Stomach smooth muscle (tissue), 2 donors: ENCODE measurements at regions not wholly inside any gene's neighbourhood (a gene's known extent, or its start where the extent isn't known, plus 50 kb on each side); places are given as distances from the start of the nearest gene placed in this dataset.
"Not testable (repeated sequence)": the region's sequence is repeated elsewhere in the genome, so short reads cannot be mapped to it uniquely, and the experiment has no call there.

Experiments
- H3K27ac ChIP-seq: one replicate; pipeline ENCODE4 v1.7.0; 2013; ENCODE audit warnings: mild to moderate bottlenecking, low read length, inconsistent platforms
- H3K27me3 ChIP-seq, 2 donors: one replicate each; pipeline ENCODE4 v1.7.0; 2013; ENCODE audit warnings: low read length in 2 of 2; ENCODE audit not compliant: insufficient read depth in 2 of 2, control insufficient read depth in 1 of 2
- H3K36me3 ChIP-seq, 2 donors: one replicate each; pipeline ENCODE4 v1.7.0; 2013; ENCODE audit warnings: low read length in 2 of 2; ENCODE audit not compliant: control insufficient read depth in 2 of 2, insufficient read depth in 2 of 2
- H3K4me1 ChIP-seq: one replicate; pipeline ENCODE4 v1.7.0; 2013; ENCODE audit warnings: low read length; ENCODE audit not compliant: control insufficient read depth, insufficient read depth
- H3K4me3 ChIP-seq, 2 donors: one replicate each; pipeline ENCODE4 v1.7.0; 2013; ENCODE audit warnings: low read length in 2 of 2
- H3K9ac ChIP-seq, 2 donors: one replicate each; pipeline ENCODE4 v1.7.0; 2013; ENCODE audit warnings: low read length in 2 of 2, mild to moderate bottlenecking in 1 of 2
- H3K9me3 ChIP-seq, 2 donors: one replicate each; pipeline ENCODE4 v1.7.0; 2013; ENCODE audit warnings: low read length in 2 of 2; ENCODE audit not compliant: control insufficient read depth in 2 of 2
- donor health status: healthy.
- donor health status: Pancreatic carcinoma.

GRCh38 chr7:120191423-120191822, 81.6 kb upstream of the KCND2 start:
- H3K27me3 ChIP-seq, H3K9ac ChIP-seq, H3K4me3 ChIP-seq, H3K36me3 ChIP-seq, H3K27ac ChIP-seq, H3K9me3 ChIP-seq, H3K4me1 ChIP-seq: not testable (repeated sequence)

- Histone ChIP-seq H3K27ac (no peak overlapping the region), H3K27me3 (no peaks in the 10 kb centered on the region), H3K9me3 (no peaks in the 10 kb centered on the region), H3K4me3 (no peak overlapping the region), H3K36me3 (no peaks in the 10 kb centered on the region), H3K9ac (no peak overlapping the region), H3K4me1 (no peaks in the 10 kb centered on the region)
Observed at GRCh38 chr7:120201290-120201689, 71.7 kb upstream of the KCND2 start.

- Histone ChIP-seq H3K4me1 (no peaks in the 10 kb centered on the region), H3K36me3 (no peaks in the 10 kb centered on the region), H3K9me3 (no peaks in the 10 kb centered on the region), H3K27me3 (no peaks in the 10 kb centered on the region), H3K4me3 (no peak overlapping the region), H3K9ac (no peak overlapping the region), H3K27ac (no peak overlapping the region)
Observed at GRCh38 chr7:120205101-120205500, 67.9 kb upstream of the KCND2 start.

GRCh38 chr7:120207037-120207436, 65.9 kb upstream of the KCND2 start:
- Histone ChIP-seq H3K9ac (no peak overlapping the region), H3K9me3 (no peaks in the 10 kb centered on the region), H3K27ac (no peak overlapping the region), H3K36me3 (no peaks in the 10 kb centered on the region), H3K4me3 (no peak overlapping the region), H3K27me3 (no peaks in the 10 kb centered on the region), H3K4me1 (no peaks in the 10 kb centered on the region)

- no peak overlapping the region for H3K4me3 ChIP-seq
- H3K9ac ChIP-seq, result no peak overlapping the region
Observed at GRCh38 chr7:120215654-120216053, 57.3 kb upstream of the KCND2 start.

GRCh38 chr7:120216947-120217346, 56.0 kb upstream of the KCND2 start:
- H3K4me3 ChIP-seq, result no peak overlapping the region
- H3K36me3 ChIP-seq, result no peaks in the 10 kb centered on the region
- H3K27ac ChIP-seq, result no peak overlapping the region
- H3K9me3 ChIP-seq, result no peaks in the 10 kb centered on the region
- no peaks in the 10 kb centered on the region for H3K4me1 ChIP-seq
- no peaks in the 10 kb centered on the region for H3K27me3 ChIP-seq
- no peak overlapping the region for H3K9ac ChIP-seq

More at GRCh38 chr7:120215654-120216053, 57.3 kb upstream of the KCND2 start:
- Histone ChIP-seq H3K4me1 (no peaks in the 10 kb centered on the region), H3K9me3 (no peaks in the 10 kb centered on the region), H3K27me3 (no peaks in the 10 kb centered on the region), H3K27ac (no peak overlapping the region), H3K36me3 (no peaks in the 10 kb centered on the region)

GRCh38 chr7:120218712-120219111, 54.3 kb upstream of the KCND2 start:
- Histone ChIP-seq H3K9me3 (no peaks in the 10 kb centered on the region), H3K4me1 (no peaks in the 10 kb centered on the region)

GRCh38 chr7:120221666-120222065, 51.3 kb upstream of the KCND2 start:
- Histone ChIP-seq H3K27me3 (no peaks in the 10 kb centered on the region), H3K27ac (no peak overlapping the region), H3K9me3 (no peaks in the 10 kb centered on the region), H3K4me3 (no peak overlapping the region), H3K4me1 (no peaks in the 10 kb centered on the region), H3K9ac (no peak overlapping the region), H3K36me3 (no peaks in the 10 kb centered on the region)

More at GRCh38 chr7:120218712-120219111, 54.3 kb upstream of the KCND2 start:
- Histone ChIP-seq H3K9ac (no peak overlapping the region), H3K27me3 (no peaks in the 10 kb centered on the region), H3K4me3 (no peak overlapping the region), H3K36me3 (no peaks in the 10 kb centered on the region), H3K27ac (no peak overlapping the region)
